ENCODE measurements at regions not wholly inside any gene's neighbourhood (a gene's known extent, or its start where the extent isn't known, plus 50 kb on each side); places are given as distances from the start of the nearest gene placed in this dataset.

- TF ChIP-seq CTCF (conservative IDR thresholded peaks at IDR 0.05) (no peak), ZFX (IDR thresholded peaks at IDR 0.05) (no peak)
Measured at GRCh38 chr4:147349193-147349592, 131.7 kb upstream of the EDNRA start.
